Neural cell (in vitro differentiated cells): ENCODE measurements at regions not wholly inside any gene's neighbourhood (a gene's known extent, or its start where the extent isn't known, plus 50 kb on each side); places are given as distances from the start of the nearest gene placed in this dataset.

Experiments used
- CTCF ChIP-seq: fragments of 450-650 bp; IDR thresholded peaks from 2 replicates; pipeline ENCODE4 v1.5.1; 2014; ENCODE audit warnings: antibody characterized with exemption, mild to moderate bottlenecking, moderate library complexity; ENCODE audit not compliant: poor library complexity, severe bottlenecking
- EP300 ChIP-seq: fragments of 450-650 bp; conservative IDR thresholded peaks from 2 replicates; pipeline ENCODE4 v1.6.1; 2014; ENCODE audit warnings: antibody characterized with exemption, mild to moderate bottlenecking, moderate library complexity; ENCODE audit not compliant: poor library complexity, severe bottlenecking
- EZH2 ChIP-seq: fragments of 200-600, 300-800 bp; shearing (Covaris generic), sonication (generic); IDR thresholded peaks from 2 replicates; pipeline ENCODE4 v1.6.1; 2014; ENCODE audit warnings: antibody characterized with exemption, low read length, borderline replicate concordance, mild to moderate bottlenecking; ENCODE audit not compliant: insufficient read depth, poor library complexity, severe bottlenecking
- MXI1 ChIP-seq: fragments of 450-650 bp; conservative IDR thresholded peaks from 2 replicates; pipeline ENCODE4 v1.6.1; 2014; ENCODE audit warnings: antibody characterized with exemption, mild to moderate bottlenecking; ENCODE audit not compliant: poor library complexity, severe bottlenecking
- POLR2AphosphoS5 ChIP-seq: IDR thresholded peaks from 2 replicates; pipeline ENCODE4 v1.6.1; 2012
- RAD21 ChIP-seq: fragments of 450-650 bp; conservative IDR thresholded peaks from 2 replicates; pipeline ENCODE4 v1.6.1; 2014; ENCODE audit warnings: antibody characterized with exemption, mild to moderate bottlenecking, moderate library complexity
- REST ChIP-seq: IDR thresholded peaks from 2 replicates; pipeline ENCODE4 v1.6.1; 2012; ENCODE audit warnings: borderline replicate concordance
- TAF1 ChIP-seq: IDR thresholded peaks from 2 replicates; pipeline ENCODE4 v1.6.1; 2012; ENCODE audit warnings: low read depth

GRCh38 chr4:104262678-104263077 is 232.0 kb downstream of the CXXC4 start:
- TF ChIP-seq EP300 (no peak), POLR2AphosphoS5 (no peak), RAD21 (no peak), CTCF (no peak), EZH2 (no peak), MXI1 (no peak), REST (no peak), TAF1 (no peak)
